Esophagus (tissue), 2 donors: ENCODE measurements at regions not wholly inside any gene's neighbourhood (a gene's known extent, or its start where the extent isn't known, plus 50 kb on each side); places are given as distances from the start of the nearest gene placed in this dataset.

ENCODE experiments used
- H3K27ac ChIP-seq, 2 donors: one replicate each; pipeline ENCODE4 v1.5.1; 2013; ENCODE audit warnings: low read depth in 2 of 2, mild to moderate bottlenecking in 2 of 2, inconsistent platforms in 1 of 2, low read length in 1 of 2, moderate library complexity in 1 of 2
- H3K27me3 ChIP-seq, 2 donors: one replicate each; pipeline ENCODE4 v1.6.1; 2013; ENCODE audit warnings: low read length in 2 of 2, control low read depth in 1 of 2, mild to moderate bottlenecking in 1 of 2; ENCODE audit not compliant: insufficient read depth in 2 of 2, control insufficient read depth in 1 of 2
- H3K36me3 ChIP-seq, 2 donors: one replicate each; pipeline ENCODE4 v1.6.1; 2013; ENCODE audit warnings: low read length in 1 of 2; ENCODE audit not compliant: control insufficient read depth in 2 of 2, insufficient read depth in 2 of 2
- H3K4me1 ChIP-seq, 2 donors: one replicate each; pipeline ENCODE4 v1.6.1; 2013; ENCODE audit warnings: low read length in 1 of 2; ENCODE audit not compliant: control insufficient read depth in 2 of 2, insufficient read depth in 2 of 2
- H3K4me3 ChIP-seq, 2 donors: one replicate each; pipeline ENCODE4 v1.5.1; 2013; ENCODE audit warnings: low read length in 2 of 2, mild to moderate bottlenecking in 2 of 2, low read depth in 1 of 2, moderate library complexity in 1 of 2
- H3K9me3 ChIP-seq, 2 donors: one replicate each; pipeline ENCODE4 v1.6.1; 2013; ENCODE audit warnings: mild to moderate bottlenecking in 2 of 2, low read depth in 1 of 2, low read length in 1 of 2, moderate library complexity in 1 of 2; ENCODE audit not compliant: control insufficient read depth in 2 of 2, insufficient read depth in 1 of 2
- WGBS, 2 donors: extraction: QIAGEN DNeasy Blood & Tissue Kit; methylation state at CpG; one replicate each; pipeline ENCODE4 v1.1.7; 2013; 5-methylcytosine and 5-hydroxymethylcytosine counted together
- donor health status: healthy with polysubstance abuse.
- donor health status: Bipolar disorder and iron deficiency.

DNA sequence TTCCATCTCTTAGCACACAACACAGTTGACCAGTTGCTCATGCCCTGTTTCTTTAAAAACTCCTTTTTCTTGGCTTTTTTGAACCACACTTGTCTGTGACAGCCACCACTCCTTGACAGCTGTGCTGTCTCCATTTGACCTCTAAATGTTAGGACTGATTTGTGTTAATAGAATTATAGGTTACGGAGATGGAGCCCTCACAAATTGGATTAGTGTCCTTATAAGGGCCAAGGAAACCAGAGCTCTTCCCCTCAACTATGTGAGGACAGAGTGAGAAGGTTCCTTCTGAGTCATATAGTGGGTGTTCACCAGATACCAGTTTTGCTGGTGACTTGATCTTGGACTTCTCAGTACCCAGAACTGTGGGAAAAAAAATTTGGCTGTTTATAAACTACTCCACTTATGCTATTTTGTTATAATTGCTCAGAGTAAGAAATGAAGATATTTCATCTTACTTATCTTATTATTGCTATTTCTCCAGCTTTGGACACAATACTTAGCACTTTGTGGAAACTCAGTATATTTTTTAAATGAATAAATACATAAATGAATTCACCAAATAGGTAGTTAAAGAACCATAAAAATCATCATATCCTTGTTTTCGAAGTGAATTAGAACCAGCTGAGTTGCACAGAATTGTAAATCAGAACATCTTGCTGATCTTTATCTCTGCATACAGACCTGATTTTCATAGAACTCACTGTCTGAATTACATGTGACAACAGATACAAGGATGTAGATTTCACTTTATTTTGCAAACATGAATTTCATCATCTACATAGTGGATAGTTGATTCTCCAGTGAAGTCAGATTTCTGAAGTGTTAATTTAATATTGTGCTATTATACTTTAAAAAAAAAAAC lies 598.5 kb upstream of the IRAK1BP1 start:
- H3K27ac ChIP-seq = no peak overlapping the region
- H3K4me1 ChIP-seq = no peaks in the 10 kb centered on the region
- WGBS, 2 donors = 78 to 81% methylated on average over 2 of the region's 2 CpGs
- no peak overlapping the region for H3K4me3 ChIP-seq
- no peaks in the 10 kb centered on the region for H3K27me3 ChIP-seq
- H3K9me3 ChIP-seq = no peaks in the 10 kb centered on the region
- H3K36me3 ChIP-seq = no peaks in the 10 kb centered on the region

DNA sequence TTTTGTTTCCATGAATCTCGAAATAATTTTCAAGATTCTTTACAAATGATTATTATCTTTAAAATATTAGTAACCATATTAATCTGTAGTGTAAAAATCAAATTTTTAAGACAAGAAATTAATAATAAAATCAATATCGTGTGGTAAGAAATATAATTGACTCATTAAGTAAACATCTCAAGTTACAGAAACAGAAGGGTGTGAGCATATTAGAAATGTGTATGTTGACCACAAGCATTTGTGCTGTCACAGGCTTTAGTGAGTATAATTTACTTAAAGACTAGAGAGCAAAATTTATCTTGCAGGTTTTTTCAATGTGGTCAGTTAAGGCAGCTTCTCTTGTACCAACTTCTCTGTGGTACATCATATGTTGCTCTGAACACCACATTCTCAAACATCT lies 566.5 kb upstream of the IRAK1BP1 start:
- H3K4me3 ChIP-seq = no peak overlapping the region
- H3K27ac ChIP-seq = no peak overlapping the region
- no peaks in the 10 kb centered on the region for H3K4me1 ChIP-seq
- no peaks in the 10 kb centered on the region for H3K36me3 ChIP-seq
- H3K27me3 ChIP-seq = no peaks in the 10 kb centered on the region
- no peaks in the 10 kb centered on the region for H3K9me3 ChIP-seq
- WGBS, 2 donors = 43 to 45% methylated on average over 2 of the region's 2 CpGs

DNA sequence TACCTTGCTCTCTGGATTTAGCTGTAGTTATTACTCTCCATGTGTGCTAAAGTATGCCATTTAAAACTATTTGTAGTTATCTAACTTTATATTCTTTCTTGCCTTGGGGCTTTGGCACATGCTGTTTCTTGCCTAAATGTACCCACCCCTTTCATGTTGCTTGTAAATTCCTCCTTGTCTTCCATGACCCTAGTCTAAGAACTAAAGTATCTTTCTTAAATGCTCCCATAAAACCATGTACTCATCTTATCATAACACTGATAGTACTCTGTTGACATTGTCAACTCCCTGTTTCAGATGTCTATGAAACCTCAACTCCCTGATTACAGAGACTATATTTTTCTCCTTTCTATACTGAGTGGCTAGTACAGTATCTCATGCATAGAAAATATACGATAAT lies 564.9 kb upstream of the IRAK1BP1 start:
- H3K36me3 ChIP-seq = no peaks in the 10 kb centered on the region
- no peak overlapping the region for H3K27ac ChIP-seq
- no peaks in the 10 kb centered on the region for H3K9me3 ChIP-seq
- WGBS, 2 donors = 79 to 89% methylated on average over 1 of the region's 1 CpG
- no peaks in the 10 kb centered on the region for H3K4me1 ChIP-seq
- H3K27me3 ChIP-seq = no peaks in the 10 kb centered on the region
- no peak overlapping the region for H3K4me3 ChIP-seq

- Histone ChIP-seq H3K4me1 (no peaks in the 10 kb centered on the region), H3K9me3 (no peaks in the 10 kb centered on the region)
Measured at GRCh38 chr6:78308025-78308424, 559.3 kb upstream of the IRAK1BP1 start.

DNA sequence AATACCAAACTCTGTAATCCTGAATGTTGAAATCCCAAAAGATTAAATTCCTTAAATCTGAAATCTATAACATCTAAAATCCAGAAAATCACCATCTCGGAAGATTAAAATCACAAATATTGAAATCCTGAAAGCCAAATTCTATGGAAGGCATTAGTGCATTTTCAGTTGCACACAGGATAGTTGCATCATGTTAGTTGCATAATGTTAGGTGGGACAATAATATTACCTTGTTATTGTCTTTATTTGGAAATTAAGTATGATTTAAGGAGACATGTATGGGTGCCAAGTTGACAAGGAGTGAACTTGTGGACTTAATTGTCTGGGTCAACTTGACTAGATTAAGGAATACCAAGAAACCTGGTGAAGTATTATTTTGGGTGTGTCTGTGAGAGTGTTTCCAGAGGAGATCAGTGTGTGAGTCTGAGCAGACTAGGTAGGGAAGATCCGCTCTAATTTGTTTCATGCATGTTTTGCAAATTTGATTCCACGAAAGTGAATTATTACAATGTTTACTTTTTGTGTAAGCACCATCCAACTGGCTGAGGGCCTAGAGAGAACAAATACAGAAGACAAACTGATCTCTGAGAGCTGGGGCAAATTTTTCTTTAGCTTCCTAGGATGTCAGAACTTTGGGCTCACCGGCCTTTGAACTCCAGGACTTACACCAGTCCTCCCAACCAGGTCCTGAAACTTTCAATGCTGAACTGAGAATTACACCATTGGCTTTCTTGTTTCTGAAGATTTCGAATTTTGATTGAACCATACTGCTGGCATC lies 545.1 kb upstream of the IRAK1BP1 start:
- H3K4me3 ChIP-seq = no peak overlapping the region
- H3K9me3 ChIP-seq = no peaks in the 10 kb centered on the region
- WGBS, 2 donors = 67 to 72% methylated on average over 5 of the region's 5 CpGs
- H3K4me1 ChIP-seq = no peaks in the 10 kb centered on the region
- H3K36me3 ChIP-seq = no peaks in the 10 kb centered on the region
- H3K27ac ChIP-seq = no peak overlapping the region
- H3K27me3 ChIP-seq = no peaks in the 10 kb centered on the region

More at GRCh38 chr6:78308025-78308424, 559.3 kb upstream of the IRAK1BP1 start:
- H3K27me3 ChIP-seq = no peaks in the 10 kb centered on the region
- H3K27ac ChIP-seq = no peak overlapping the region
- H3K4me3 ChIP-seq = no peak overlapping the region
- H3K36me3 ChIP-seq = no peaks in the 10 kb centered on the region

DNA sequence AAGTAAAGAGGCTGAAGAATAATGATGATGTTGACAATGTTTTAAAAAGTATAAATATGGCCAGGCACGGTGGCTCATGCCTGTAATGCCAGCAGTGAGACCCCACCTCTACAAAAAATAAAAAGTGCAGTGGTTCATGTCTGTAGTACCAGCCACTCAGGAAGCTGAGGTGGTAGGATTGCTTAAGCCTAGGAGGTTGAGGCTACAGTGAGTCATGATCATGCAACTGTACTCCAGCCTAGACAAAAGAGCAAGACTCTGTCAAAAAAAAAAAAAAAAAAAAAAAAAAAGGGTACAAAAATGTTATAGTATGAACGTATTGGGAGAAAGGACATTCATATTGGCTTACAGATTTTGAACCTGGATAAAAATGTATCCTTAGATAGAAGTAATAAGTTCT lies 543.1 kb upstream of the IRAK1BP1 start:
- H3K36me3 ChIP-seq = no peaks in the 10 kb centered on the region
- 67 to 73% methylated on average over 2 of the region's 2 CpGs for WGBS, 2 donors

GRCh38 chr6:78340755-78341154 lies 526.6 kb upstream of the IRAK1BP1 start:
- Histone ChIP-seq H3K27ac (no peak overlapping the region), H3K9me3 (no peaks in the 10 kb centered on the region), H3K4me1 (no peaks in the 10 kb centered on the region), H3K4me3 (no peak overlapping the region), H3K36me3 (no peaks in the 10 kb centered on the region), H3K27me3 (no peaks in the 10 kb centered on the region)

More for the DNA sequence above, 543.1 kb upstream of the IRAK1BP1 start:
- H3K4me3 ChIP-seq = no peak overlapping the region
- no peaks in the 10 kb centered on the region for H3K27me3 ChIP-seq
- no peaks in the 10 kb centered on the region for H3K4me1 ChIP-seq
- no peak overlapping the region for H3K27ac ChIP-seq
- H3K9me3 ChIP-seq = no peaks in the 10 kb centered on the region

- H3K27ac ChIP-seq = no peak overlapping the region
- no peaks in the 10 kb centered on the region for H3K27me3 ChIP-seq
- no peaks in the 10 kb centered on the region for H3K9me3 ChIP-seq
- no peak overlapping the region for H3K4me3 ChIP-seq
- H3K4me1 ChIP-seq = no peaks in the 10 kb centered on the region
- WGBS, 2 donors = 52 to 56% methylated on average over 2 of the region's 2 CpGs
- H3K36me3 ChIP-seq = no peaks in the 10 kb centered on the region
Measured at GRCh38 chr6:78345882-78346281, 521.5 kb upstream of the IRAK1BP1 start.

DNA sequence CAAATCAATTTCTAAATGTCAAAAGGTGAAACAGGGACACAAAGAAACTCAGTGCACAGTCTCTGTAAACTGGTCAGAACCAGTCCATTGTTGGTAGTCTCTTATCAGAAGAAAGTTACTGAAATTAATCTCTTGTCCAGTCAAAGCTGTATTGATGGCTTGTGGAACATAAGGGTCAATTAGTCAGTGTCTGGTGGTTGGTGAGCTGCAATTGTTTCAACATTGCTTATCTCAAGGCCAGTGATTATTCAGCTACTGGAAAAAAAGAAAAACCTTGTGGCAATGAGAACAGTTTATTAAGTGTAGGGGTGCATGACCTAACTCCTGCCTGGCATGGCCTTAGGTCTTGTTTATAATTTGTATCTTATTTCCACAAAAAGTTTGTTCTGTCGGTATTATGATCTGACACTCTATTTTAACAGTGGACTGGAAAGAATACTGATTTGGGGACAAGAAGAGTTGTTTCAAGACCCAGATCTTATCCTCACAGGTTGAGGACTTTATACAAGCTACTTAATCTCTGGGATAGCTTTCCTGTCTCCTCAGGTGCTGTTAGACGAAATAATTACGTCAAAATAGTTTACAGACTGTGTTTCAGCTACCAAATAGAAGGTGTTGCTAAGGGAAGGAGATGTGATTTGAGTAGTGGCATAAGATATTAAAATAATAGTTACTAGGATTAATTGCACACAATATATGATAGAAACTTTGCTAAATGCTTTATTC lies 520.0 kb upstream of the IRAK1BP1 start:
- Histone ChIP-seq H3K27me3 (no peaks in the 10 kb centered on the region), H3K36me3 (no peaks in the 10 kb centered on the region), H3K9me3 (no peaks in the 10 kb centered on the region), H3K27ac (no peak overlapping the region), H3K4me3 (no peak overlapping the region), H3K4me1 (no peaks in the 10 kb centered on the region)
- 50 to 59% methylated on average over 3 of the region's 3 CpGs for whole genome bisulfite sequencing, 2 donors
